Ectodermal cell (in vitro differentiated cells): ENCODE measurements at regions not wholly inside any gene's neighbourhood (a gene's known extent, or its start where the extent isn't known, plus 50 kb on each side); places are given as distances from the start of the nearest gene placed in this dataset.

Source experiments
- H3K27ac ChIP-seq: 2 replicates; pipeline ENCODE4 v1.7.0; 2013; ENCODE audit warnings: mild to moderate bottlenecking, low read depth, low read length; ENCODE audit not compliant: insufficient read depth, poor library complexity, severe bottlenecking
- H3K27me3 ChIP-seq: 2 replicates; pipeline ENCODE4 v1.7.0; 2013; ENCODE audit warnings: mild to moderate bottlenecking, low read length; ENCODE audit not compliant: insufficient read depth, control insufficient read depth, poor library complexity, severe bottlenecking
- H3K36me3 ChIP-seq: one replicate; pipeline ENCODE4 v1.7.0; 2013; ENCODE audit warnings: low read length; ENCODE audit not compliant: control insufficient read depth, insufficient read depth
- H3K4me1 ChIP-seq: one replicate; pipeline ENCODE4 v1.7.0; 2013; ENCODE audit warnings: low read length; ENCODE audit not compliant: control insufficient read depth, insufficient read depth
- H3K4me3 ChIP-seq: 2 replicates; pipeline ENCODE4 v1.7.0; 2013; ENCODE audit warnings: low read depth, low read length, control low read depth; ENCODE audit not compliant: insufficient read depth
- H3K9me3 ChIP-seq: 2 replicates; pipeline ENCODE4 v1.7.0; 2013; ENCODE audit warnings: mild to moderate bottlenecking, low read length, moderate library complexity; ENCODE audit not compliant: control insufficient read depth
- WGBS, 2 experiments: methylation state at CpG; one replicate each; pipeline ENCODE4 v1.1.7; 2013; ENCODE audit warnings: missing lambda C conversion rate in 2 of 2; 5-methylcytosine and 5-hydroxymethylcytosine counted together

DNA sequence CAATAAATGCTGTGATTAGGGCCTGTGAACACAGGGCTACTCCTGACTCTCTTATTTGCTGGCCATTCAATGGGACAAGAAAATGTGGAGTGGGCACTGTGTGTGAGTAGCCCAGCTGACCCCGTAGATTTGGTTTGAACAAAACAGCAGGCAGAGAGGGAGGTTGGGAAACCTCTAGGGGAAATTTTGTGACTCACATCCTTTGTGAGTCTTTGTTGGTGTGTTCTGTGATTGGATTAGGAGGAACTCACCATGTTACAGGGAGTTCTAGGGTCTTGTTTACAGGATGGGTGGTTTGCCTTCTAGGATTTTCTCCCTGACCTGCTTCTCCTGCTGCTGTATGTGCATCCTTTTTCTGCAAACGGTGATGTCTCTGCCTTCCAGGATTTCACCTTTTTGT is 128.3 kb upstream of the MKI67 start:
- WGBS, 2 experiments, result 79% methylated on average over 2 of the region's 2 CpGs
- Histone ChIP-seq H3K4me3 (no peak overlapping the region), H3K27ac (no peak overlapping the region), H3K9me3 (no peaks in the 10 kb centered on the region), H3K4me1 (no peaks in the 10 kb centered on the region), H3K27me3 (no peaks in the 10 kb centered on the region), H3K36me3 (no peaks in the 10 kb centered on the region)

DNA sequence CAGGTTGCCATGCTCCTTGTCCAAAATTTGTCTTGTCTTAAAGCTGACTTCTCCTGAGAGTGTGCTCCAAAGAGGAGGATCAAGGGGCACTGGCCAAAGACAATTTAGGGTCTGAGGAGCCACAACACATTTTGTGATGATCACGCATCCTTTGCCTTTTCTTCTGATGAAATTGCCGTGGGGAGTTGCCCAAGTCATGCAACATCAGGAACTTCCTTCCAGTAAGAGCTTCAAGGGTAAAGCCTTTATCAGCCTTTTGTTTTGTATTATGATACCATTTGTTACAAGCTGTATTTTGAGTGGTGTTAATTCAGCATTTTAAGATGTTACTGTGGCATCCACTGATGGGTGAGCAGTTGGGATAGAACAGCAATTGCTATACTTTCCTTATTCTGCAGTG is 131.2 kb upstream of the MKI67 start:
- H3K27ac ChIP-seq, result no peak overlapping the region
- H3K4me1 ChIP-seq, result no peaks in the 10 kb centered on the region
- H3K36me3 ChIP-seq, result no peaks in the 10 kb centered on the region
- H3K9me3 ChIP-seq, result no peaks in the 10 kb centered on the region
- 93 to 98% methylated on average over 2 of the region's 2 CpGs for WGBS, 2 experiments
- H3K4me3 ChIP-seq, result no peak overlapping the region
- no peaks in the 10 kb centered on the region for H3K27me3 ChIP-seq

DNA sequence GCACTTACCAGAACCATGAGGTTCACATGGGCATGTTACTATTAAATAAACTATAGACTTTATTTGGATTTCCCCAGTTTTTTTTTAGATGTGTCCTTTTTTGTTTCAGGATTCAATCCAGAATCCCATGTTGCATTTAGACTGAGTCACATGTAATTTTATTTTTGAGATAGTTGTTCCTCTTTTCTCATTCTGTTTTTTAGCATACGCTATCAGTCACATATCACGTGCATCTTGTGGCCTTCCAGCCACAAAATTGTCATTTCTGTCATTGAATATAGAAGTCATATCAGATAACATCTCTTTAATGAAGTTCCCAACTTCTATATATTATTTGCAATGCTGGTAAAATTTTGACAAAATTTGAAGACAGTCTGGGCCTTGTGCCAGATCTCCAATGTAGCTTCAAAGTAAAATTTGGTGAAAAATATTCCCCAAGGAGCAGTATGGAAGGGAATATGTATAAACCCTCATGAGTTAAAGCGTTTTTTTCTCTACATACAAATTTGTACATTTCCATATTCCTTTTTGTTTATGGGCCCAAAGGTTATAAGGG is 132.3 kb upstream of the MKI67 start:
- H3K27me3 ChIP-seq, result no peaks in the 10 kb centered on the region
- no peaks in the 10 kb centered on the region for H3K36me3 ChIP-seq
- no peak overlapping the region for H3K4me3 ChIP-seq
- no peak overlapping the region for H3K27ac ChIP-seq
- WGBS, 2 experiments, result 80% methylated on average over 1 of the region's 3 CpGs; no CpG with 5 or more reads in 1 of the 2 experiments
- H3K4me1 ChIP-seq, result no peaks in the 10 kb centered on the region
- no peaks in the 10 kb centered on the region for H3K9me3 ChIP-seq

DNA sequence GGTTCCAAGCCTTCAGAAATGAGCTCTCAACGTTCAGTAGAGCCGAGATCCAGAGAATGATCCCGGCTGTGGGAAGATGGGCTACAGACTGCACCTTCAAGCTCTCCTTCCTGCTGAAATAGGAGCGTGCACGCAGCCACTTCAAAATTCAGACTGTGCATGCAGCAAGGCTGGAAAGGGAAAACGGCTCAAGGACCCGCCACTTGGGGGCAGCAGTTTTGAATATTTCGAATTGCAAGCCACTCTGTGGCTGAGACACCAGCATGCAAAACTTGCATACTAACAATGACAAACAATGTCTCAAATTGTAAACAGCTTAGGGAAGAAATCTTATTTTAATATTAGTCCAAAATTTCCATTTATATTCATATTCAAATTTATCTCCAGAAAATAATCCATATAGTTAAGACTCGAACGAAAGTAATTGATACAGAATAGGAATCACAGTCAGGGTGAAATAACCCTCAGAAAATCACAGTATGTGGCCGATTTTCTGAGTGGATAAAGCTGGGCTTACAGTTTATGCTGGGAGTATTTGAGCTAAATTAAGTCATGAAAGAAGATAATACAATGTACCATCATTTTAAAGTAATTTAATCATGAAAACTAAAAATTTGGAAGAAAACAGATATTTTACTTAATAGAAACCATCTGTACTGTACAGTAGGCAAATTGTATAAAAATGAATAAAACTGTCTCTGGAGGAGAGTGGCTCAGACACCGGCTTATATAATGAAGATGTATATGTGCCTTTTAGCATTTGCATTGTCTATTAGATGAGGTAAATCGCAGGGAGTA is 137.9 kb upstream of the MKI67 start:
- no peak overlapping the region for H3K4me3 ChIP-seq
- no peaks in the 10 kb centered on the region for H3K4me1 ChIP-seq
- H3K27me3 ChIP-seq, result peaks cover 5% of the 10 kb centered on the region
- no peak overlapping the region for H3K27ac ChIP-seq
- no peaks in the 10 kb centered on the region for H3K36me3 ChIP-seq
- H3K9me3 ChIP-seq, result no peaks in the 10 kb centered on the region
- 56 to 57% methylated on average over 12 to 13 of the region's 13 CpGs for WGBS, 2 experiments

DNA sequence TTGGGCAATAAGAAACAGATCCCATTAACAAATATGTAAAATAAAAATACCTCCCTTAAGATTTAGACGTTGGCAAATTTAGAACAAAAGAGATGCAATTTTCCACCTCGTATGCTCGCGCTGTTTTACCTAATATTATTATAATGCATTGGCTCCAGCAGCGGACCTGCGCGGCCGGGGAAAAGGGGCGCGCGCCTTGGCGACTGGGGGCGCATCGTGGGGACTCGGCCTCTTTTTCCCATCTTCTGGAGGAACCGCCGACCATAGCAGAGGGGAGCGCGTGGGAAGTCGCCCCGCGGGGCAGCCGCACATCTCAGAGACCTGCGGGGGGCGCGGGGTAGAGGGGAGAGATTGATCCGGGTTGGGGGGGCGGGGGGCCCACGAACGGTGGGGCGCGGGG is 139.4 kb upstream of the MKI67 start:
- no peak overlapping the region for H3K4me3 ChIP-seq
- 92 to 93% methylated on average over 32 of the region's 32 CpGs for WGBS, 2 experiments
- H3K4me1 ChIP-seq, result no peaks in the 10 kb centered on the region
- H3K9me3 ChIP-seq, result no peaks in the 10 kb centered on the region
- H3K27me3 ChIP-seq, result peaks cover 5% of the 10 kb centered on the region
- H3K27ac ChIP-seq, result no peak overlapping the region
- no peaks in the 10 kb centered on the region for H3K36me3 ChIP-seq

DNA sequence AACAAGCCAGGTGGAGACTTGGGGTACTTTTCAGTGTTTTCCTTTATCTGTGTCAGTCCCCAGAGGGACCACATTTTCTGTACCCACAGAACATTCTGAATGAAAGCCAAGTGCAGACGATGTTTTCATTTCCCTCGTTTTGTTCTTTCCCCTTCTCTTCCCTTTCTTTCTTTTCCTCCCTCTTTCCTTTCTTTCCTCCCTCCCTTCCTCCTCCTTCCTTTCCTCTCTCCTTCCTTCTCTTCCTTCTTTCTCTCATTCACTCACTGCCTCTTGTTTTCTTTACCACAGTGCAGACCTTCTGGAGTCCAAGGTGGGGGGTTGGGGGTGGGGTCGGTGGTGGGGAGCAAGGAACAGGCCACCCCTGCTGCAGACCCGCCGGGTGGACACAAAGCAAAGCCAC is 141.4 kb upstream of the MKI67 start:
- no peaks in the 10 kb centered on the region for H3K4me1 ChIP-seq
- no peak overlapping the region for H3K4me3 ChIP-seq
- no peak overlapping the region for H3K27ac ChIP-seq
- no peaks in the 10 kb centered on the region for H3K36me3 ChIP-seq
- peaks cover 5% of the 10 kb centered on the region for H3K27me3 ChIP-seq
- WGBS, 2 experiments, result 65 to 71% methylated on average over 5 of the region's 5 CpGs
- H3K9me3 ChIP-seq, result no peaks in the 10 kb centered on the region

DNA sequence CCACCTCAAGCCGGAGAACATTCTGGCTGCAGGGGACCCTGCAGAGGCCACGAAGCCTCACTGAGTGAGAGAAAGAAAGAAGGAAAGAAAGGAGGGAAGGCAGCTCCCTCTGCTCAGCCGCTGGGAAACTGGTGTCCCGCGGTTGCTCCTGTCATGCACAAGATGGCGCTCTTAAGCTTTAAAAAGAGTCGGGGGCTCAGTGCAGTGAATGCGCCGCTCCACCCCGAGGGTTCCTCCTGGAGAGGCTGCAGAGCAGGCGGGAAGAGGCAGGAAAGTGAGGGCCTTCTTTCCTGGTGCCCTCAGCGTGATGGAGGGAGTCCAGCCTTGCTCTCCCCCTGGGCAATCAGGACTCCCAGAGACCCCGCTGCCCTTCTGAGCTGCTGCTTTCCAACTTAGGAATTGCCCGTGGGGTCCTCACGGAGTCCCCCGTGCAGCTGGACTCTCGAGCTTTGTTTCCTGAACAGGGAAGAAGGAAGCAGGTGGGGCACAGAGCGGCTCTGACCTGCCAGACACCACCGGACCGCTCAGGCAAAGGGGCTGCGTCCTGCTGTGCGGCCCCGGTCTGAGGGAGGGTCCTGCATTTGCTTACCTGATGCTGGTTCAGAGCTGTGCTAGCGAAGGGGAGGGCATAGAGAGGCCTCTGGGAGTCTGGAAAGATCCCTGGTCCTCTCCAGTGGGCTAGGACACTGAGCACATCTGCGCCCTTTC is 141.9 kb upstream of the MKI67 start:
- Histone ChIP-seq H3K9me3 (no peaks in the 10 kb centered on the region), H3K27ac (no peak overlapping the region), H3K27me3 (peaks cover 5% of the 10 kb centered on the region), H3K4me1 (no peaks in the 10 kb centered on the region), H3K36me3 (no peaks in the 10 kb centered on the region), H3K4me3 (no peak overlapping the region)
- WGBS, 2 experiments, result 42% methylated on average over 25 of the region's 25 CpGs

DNA sequence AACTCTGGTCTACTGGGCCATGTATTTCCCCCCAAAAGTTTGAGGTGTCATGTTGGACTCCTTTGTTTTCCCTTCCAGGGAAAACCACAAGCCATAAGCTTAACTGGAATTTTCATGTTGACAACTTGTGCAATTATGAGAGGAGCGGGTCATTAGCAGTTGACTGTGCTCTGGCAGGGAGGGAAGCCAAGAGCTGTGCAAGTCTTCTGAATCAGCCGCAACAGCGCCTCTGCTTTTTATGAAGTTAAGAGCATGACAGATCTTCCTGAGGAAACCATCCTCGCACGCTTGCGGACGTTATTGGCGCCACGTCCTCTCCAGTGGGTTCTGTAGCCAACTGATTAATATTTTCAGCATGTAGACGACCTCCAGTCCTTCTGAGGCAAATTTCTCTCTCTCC is 148.7 kb upstream of the MKI67 start:
- Histone ChIP-seq H3K27me3 (no peaks in the 10 kb centered on the region), H3K4me1 (no peaks in the 10 kb centered on the region), H3K27ac (no peak overlapping the region), H3K36me3 (no peaks in the 10 kb centered on the region), H3K9me3 (no peaks in the 10 kb centered on the region), H3K4me3 (no peak overlapping the region)
- WGBS, 2 experiments, result 92% methylated on average over 10 of the region's 10 CpGs

DNA sequence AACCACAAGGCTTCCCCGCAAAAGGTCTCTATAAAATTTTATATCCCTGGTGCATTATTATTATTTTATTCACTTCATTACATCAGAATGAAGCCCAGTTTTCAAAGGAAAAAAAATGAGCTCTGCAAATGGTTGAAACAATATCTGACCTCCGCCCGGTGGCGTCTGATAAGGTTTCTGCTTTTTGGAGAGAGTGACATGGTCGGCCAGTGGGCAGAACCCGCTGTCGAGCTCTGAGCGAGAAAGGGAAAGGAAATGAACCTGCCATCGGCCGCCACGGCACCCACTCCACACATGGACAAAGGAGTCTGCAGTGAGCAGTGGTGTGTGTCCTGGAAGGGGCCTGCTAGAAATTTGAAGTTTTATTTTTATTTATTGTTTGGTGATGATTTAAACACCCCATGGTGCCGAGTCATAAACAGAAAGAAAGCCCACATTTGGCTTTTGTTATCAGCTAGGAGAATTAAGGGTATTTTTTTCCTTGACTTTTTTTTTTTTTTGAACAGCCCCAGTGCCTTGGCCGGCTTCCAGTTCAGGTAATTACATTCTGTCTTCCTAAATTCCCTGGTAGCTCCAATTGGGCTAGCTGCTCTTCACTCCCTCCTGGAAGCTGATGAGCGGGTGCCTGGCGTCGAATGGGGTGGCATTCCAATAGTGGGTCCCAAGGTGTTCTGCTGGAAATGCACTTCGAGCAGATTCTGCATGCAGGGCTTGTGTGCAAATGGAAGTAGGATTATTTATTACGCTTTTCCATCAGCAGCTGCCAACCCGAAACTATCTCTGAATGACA is 149.4 kb upstream of the MKI67 start:
- Histone ChIP-seq H3K9me3 (no peaks in the 10 kb centered on the region), H3K4me1 (no peaks in the 10 kb centered on the region), H3K27me3 (no peaks in the 10 kb centered on the region), H3K4me3 (no peak overlapping the region), H3K36me3 (no peaks in the 10 kb centered on the region), H3K27ac (no peak overlapping the region)
- 93 to 95% methylated on average over 19 of the region's 19 CpGs for WGBS, 2 experiments
